Inferior parietal cortex (tissue), 1 donor: ENCODE measurements at regions not wholly inside any gene's neighbourhood (a gene's known extent, or its start where the extent isn't known, plus 50 kb on each side); places are given as distances from the start of the nearest gene placed in this dataset.
A peak's percentile ranks its signal among the peaks of the same experiment; 100 is the strongest.
"Not testable (repeated sequence)": the region's sequence is repeated elsewhere in the genome, so short reads cannot be mapped to it uniquely, and the experiment has no call there.

ENCODE experiments used
- DNase-seq: peaks from one replicate; pipeline ENCODE4 v3.0.0-alpha.2; 2016; ENCODE audit errors: extremely low spot score

DNA sequence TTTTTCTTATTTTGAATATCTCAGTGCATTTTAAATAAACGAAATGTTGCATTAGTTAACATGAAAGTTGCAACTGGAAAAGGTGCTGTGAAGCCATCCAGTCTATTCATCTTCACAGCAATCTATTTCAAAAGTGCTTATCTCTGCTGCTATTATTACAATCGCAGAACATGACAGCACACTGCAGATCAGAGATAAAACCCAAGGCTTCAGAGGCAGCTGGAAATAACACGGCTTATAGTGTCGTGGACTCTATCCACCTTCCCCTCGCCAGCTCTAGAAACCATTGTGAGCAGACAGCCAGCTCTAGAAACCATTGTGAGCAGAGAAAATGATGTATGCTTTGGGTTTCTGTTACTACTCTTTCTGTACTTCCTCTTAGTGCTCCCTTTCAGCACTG lies 1140.8 kb upstream of the CELF4 start:
- DNase-seq = no peak

DNA sequence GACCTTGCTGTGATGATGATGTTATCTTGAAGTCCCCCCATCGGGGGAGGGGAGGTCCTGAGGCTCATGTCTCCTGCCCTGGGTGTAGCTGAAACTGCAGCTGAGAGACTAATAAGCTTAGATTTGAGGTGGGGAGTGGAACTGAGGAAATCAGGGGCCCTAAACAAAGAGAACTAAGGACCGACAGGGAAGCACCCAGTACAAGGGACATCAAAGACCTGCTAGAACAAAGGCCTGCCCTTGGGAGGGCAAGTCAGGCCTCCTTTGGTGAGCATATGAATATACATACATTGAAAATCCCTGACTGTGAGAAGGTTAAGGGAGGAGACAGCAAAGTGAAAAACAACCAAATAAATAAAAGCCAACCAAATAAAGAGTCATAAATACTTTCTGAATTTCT lies 1132.5 kb upstream of the CELF4 start:
- DNase-seq = no peak

DNA sequence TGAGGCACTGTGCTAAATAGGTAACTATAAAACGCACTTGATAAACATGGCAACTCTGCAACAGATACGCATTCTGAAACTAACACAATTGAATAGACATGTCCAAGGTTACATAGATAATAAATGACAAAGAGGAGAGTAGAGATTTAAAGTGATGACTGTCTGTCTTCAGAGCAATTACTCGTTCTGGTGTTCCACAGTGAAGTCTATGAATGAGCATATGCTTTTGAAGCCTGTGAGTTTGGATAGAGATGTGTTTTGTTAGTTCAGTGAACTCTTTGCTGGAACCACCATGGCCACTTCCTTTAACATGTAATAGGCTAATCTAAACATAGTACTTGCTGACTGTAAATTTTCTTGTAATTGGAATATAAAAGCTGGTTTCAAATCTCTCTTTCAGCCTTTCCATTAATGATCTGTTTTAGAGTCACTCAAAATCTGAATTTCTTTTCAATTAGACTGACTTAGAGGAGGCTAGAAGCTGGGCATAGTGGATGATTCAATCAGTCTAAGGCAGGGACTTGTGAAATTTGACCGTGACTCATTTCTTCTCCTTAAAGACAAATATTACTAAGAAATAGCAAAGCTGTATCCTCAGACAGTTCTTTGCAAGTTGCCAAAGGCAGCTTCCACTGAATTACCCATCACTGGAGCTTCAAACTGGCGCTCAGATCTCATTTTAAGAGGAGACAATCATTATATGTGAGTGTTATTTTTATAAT lies 1130.1 kb upstream of the CELF4 start:
- DNase-seq = peak; percentile 6

DNA sequence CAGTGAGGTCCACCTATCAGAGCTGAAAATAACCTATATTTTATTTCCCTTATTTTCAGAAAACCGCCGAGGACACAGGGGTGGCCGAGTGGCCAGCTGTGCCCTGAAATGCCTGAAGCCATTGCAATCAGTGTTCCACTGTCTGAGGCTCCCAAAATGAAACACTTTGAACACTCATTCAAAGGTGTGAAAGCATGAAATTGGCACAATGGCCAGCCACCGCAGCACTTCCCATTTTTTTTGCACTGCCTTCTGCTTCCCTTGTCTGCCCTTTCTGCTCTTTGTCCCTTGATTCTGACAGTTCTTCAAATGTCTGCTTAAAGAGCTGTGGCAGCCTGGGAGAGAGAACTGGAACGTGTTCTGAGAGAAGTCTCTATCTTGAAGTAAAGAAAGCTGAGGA lies 1127.5 kb upstream of the CELF4 start:
- DNase-seq = peak; percentile 5

DNA sequence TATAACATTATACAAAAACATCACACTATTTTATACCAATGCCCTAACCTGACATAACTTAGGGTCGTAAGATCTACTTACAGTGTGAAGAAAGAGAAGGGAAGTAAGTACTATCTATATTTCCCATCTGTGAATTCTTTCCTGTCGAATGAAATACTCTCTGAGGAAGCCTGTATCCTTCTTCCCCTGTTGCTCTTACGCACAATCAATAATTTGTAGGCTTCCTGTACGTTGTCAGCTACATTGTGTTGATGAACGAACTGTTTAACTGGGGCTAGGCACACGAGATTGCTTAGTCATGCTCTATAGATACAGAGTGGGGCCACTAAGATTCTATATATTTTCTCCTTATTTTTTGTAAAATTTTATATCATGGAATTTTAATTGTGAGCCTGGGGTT lies 1125.0 kb upstream of the CELF4 start:
- DNase-seq = no peak

DNA sequence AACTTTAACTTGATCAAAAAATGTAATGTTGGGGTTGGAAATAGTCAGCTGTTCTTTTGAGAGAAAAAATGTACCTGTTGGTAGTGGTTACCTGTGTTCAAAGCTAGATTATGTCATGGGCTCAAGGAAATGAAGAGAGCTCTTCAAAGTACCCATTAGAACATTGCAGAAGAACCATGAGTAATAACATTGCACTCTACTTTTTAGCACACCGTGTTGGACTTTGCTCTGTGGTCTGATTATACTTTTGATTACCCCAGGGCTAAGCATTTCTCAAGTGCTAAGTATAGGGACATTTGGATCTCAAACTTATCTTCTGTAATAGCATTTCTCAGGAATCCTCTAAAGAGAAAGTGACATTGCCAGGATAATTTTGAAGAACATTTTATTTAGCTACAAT lies 1122.8 kb upstream of the CELF4 start:
- DNase-seq = no peak

DNA sequence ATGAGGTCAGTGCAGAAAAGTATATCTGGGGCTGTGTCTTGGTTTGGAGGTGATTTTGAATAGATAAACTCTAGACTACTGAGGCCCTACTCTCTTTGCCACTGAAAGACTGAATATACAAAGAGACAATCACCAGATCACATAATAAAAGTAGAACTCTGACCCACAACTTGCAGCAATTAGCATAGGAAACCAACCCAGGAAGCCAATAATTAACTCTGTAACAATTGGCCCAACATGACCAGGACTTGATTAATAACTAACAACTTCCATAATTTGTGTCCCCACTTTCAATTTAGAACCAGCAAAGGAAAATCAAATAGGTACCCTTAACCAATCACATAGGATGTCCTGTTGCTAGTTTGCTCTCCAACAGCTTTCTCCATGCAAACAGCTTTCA lies 1104.9 kb upstream of the CELF4 start:
- no peak for DNase-seq

DNA sequence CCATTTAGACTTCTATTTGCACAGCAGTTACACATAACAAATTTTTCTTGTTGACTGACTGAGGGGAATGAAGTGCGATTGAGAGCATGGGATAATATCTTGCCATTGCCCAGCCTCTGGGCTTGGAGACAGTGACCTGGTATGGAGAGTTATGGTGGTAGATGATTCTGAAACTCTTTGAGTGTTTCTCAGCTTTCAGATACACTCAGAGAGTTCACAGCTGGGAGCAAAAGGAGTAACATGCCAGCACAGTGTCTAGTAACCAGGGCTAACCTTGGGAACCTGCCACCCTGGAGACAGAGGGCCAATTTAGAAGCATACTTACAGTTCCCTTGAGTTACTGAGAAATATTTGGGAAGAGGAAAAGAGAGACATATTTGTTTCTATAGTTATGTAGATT lies 1099.3 kb upstream of the CELF4 start:
- no peak for DNase-seq

DNA sequence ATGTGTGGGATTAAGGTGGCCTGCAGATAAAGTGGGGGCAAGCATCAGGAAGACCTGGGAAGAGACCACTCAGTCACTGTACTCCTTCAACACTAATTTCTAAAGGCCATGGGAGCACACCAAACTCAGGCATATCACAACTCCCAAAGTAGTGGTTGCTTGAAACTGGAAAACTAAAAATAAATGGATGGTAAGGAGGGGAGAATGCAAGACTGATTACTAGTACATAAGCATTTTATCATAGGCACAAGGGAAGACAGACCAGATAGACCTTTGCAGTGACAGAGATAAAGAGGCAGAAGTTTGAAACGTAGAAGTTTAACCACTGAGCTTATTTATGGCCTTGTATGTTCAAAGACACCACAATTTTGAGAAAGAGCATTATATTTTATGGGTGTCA lies 1098.1 kb upstream of the CELF4 start:
- DNase-seq = no peak

DNA sequence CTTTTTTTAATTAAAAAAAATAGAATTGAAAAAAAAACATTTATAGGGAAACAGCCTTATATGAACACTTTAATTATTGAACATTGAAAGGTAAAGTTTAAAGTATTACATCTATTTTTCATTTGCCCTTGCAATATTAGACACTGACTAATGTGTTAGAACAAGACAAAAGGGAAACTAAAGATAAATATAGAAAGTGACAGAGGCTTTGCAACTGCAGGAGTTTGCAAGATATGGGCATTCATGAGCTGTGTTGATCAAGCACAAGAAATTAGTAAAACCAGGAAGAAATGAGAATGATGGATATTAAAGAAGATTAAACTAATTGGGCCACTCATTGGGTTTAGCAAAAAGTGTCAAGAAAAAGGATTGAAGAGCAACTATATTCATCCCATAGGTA lies 1097.7 kb upstream of the CELF4 start:
- no peak for DNase-seq

DNA sequence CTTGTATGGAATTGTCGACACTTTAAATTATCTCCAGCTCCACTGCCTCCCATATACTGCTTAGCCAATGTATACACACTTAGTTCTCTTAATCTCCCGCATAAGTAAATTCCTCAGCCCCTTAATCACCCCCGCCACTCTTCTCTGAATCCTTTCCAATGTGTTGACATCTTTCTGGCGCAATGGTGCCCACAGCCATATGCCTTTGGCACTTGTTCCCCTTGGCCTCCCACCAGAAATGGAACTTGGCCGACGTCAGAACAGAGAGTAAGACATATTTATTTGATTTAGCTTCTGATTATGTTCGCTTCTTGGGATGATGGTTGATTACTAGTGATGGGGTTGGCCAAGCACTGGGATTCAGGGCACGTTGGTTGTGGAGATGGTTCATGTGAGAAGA lies 1089.3 kb upstream of the CELF4 start:
- no peak for DNase-seq

DNA sequence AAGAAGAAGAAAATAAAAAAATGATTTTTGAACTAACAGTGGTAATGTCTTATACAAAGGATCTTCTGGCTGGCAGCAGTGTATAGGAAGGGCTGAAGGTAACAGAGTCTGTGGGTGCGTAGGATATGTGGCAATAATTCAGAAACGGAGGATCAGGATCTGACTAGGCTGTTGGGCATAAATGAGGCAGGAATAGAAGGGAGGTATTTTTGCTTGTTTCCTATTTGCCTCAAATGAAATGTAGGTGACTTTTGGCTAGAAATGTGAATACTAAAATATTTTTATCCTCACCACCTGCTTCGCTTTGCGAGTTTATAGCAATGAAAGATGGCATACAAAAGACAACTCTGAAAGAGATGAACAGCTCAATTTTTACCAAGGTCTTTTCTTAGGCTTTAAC lies 1086.1 kb upstream of the CELF4 start:
- DNase-seq = peak; percentile 12

DNA sequence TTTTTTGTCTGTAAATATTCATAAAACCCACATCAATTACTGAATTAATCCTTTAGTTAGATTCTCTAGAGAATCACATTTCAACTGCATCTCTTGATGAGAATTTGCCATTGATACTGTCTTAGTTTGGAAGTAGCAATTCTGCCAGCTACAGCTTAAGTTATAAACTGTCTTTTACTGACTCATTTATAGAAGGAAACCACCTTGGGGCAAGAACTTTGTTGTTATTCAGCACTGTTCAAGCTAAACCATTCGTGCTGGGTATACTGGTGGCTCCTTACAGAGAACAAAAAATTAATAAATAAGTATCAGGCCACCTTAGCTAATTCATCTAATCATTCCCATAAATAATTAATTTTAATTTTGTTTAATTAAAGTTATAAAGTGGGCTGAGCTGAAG lies 1082.6 kb upstream of the CELF4 start:
- DNase-seq = no peak

DNA sequence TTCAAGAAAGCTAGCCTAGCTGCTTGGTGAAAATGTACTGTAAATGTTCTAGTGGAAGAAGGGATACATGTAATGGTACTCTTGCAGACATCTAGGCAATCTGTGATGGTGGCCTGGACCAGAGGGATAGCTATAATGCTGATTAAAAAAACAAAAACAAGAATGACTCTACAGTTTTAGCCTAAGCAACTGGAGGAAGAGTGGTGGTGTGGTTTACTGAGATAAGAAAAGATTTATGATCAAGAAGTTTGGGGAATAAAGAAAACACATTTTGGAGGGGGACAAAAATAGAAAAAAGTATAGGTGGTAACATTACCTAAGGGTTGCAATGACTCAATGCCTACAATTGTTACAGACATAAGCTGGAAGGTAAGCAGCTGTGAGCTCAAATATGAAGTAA lies 1080.7 kb upstream of the CELF4 start:
- DNase-seq = no peak

DNA sequence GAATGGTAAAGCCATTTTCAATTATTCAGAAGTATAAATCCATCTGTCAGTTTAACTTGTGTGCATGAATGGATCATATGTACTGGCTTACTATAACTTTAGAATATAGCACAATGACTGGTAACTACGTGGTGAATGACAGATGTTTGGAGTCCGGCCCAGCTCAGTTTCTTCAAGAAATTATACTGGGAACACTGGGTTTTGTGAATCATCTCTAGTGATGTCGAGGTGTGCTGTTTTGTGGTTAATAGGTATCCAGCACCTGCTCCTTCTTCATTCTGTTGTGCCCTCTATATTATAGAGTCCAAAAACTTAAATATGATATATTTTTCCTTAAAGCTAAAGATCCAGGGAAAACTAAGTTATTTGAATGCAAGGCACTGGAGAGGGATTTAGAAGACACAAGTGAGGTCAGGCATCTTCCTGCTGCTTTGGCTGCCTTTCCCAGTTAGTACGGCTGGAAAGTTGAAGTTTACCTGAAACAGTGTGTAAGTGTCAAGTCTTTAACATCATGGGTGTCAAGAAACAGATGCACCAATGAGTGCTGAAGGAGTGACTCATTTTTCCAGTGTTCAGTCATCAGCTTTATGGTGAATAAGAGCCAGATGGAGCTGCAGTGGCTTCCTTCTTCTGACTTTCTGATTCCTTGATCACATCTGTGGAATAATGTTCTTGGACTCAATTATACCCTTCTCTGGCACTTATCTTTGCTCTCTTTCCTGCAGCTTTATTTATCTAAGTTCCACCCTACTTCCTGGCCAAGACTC lies 1079.5 kb upstream of the CELF4 start:
- DNase-seq = no peak

DNA sequence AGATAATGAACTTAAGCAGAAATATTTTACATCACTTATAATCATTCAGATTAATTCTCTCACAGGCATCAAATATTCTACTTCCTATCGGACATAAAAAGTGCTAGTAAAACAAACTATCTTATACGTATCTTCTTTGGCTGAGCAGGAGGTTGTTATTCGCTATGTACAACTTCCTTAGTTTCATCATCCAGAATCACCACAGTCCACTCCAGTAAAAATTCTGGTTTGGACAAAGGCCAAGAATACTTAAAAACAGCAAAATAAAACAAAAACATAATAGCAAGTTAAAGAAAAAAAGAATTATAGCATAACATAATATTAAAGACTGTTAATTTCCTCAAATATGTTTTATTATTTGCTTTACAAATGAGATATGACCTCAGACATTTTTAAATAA lies 1077.1 kb upstream of the CELF4 start:
- DNase-seq = no peak

DNA sequence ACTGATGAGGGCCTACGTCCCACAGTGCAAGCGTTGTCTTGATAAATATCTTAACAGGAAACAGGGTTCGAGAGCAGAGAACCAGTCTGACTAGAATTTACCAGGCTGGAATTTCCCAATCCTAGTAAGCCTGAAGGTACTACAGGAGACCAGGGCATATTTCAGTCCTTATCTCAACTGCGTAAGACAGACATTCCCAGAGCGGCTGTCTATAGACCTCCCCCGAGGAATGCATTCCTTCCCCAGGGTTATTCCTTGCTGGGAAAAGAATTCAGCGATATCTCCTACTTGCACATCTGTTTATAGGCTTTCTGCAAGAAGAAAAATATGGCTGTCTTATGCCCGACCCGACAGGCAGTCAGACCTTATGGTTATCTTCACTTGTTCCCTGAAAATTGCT lies 1074.1 kb upstream of the CELF4 start:
- not testable (repeated sequence) for DNase-seq

DNA sequence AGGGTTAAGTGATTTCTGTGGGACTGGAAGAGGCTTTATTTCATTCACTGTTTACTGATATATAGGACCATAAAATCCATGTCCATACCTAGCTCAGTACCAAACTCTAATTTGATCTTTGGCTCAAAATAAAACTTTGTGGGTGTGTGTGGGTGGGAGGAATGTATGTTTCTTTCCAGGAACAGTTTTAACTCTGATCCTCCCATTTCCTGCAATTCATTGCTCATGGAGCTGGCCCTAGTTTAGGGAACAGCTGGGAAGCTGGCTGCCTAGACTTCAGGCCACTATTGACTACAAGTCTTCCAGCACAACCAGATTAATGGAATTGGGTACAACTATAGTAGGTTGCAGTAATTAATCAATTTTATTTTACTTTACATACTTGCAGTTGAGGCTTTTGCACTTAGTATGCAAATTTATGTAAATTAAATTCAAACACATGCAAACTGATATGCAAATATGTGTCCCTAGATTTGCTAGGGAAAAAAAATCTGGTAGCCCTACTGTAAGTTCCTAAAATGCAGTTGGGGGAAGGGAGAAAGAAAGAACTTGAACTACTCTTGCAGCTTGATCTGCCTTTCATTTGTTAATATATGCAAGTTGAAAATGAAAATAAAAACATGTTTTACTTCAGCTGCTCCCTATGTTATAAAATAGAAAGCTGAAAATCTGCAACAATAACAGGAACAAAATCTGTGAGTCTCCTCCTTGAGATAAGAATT lies 1070.3 kb upstream of the CELF4 start:
- no peak for DNase-seq

DNA sequence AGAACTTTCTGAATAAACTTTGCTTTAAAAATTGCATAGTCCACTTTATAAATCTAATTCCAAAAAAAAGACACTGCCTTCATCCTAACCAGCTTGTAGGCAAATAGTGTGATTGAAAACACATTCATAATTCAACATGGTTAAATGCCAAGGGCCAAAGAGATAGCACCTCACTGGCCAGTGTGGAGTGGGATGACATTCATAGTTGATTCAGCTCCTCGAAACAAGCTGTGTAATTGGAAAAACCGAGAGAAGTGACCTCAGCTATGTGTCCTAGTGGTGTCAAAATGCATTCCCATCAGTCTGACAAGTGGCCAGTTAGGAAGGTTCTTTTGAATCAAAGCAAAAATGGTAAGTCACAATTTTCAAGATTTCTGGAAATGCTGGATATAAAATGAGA lies 1068.5 kb upstream of the CELF4 start:
- no peak for DNase-seq

DNA sequence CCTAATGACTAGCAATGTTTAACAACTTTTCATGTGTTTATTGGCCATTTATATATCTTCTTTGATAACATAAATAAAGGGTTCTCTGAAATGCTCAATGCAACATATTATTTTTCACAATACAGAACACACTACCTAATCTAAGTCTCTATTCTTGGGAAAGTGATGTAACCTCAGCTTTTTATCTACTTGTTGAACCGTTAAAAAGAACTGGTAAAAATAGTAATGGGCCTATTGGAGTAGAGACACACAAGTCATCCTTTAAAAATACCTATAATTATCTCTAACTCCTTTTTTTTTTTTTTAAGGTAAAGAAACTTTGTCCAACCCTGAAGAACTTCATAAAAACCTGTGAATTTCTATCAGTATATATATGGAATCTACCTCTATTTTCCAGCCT lies 1067.7 kb upstream of the CELF4 start:
- no peak for DNase-seq

DNA sequence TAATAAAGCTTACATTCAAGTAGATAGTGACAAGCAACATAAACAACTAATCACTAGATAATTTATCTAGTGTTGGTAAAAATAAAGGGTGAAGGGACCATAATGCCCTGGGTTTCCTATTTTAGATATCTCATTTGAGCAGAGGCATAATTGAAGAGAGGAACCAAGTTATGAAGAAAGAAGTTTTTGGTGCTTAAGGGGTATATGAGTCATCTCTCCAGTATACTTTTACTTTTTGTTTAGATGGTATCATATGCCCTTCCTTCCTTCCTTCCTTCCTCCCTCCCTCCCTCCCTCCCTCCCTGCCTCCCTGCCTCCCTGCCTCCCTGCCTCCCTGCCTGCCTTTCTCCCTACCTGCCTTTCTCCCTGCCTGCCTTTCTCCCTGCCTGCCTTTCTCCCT lies 1053.5 kb upstream of the CELF4 start:
- no peak for DNase-seq

DNA sequence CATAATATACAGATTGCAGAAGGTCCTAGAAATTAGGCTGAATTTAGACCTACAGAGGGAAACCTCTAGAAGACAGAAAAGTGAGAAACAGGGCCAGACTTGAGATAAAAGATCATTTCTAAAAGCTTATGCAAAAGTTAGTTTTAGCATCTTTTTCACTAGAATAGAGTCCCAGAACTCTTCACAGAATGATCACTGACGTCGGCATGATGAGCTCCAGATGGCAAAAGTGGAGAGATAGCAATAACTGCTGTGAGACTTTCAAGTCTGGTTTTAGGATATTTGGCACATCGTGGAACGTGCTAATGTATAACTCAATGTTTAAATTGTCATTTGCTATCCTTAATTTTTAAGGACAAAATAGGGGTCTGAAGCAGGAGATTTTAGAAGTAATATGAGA lies 1050.7 kb upstream of the CELF4 start:
- DNase-seq = no peak

DNA sequence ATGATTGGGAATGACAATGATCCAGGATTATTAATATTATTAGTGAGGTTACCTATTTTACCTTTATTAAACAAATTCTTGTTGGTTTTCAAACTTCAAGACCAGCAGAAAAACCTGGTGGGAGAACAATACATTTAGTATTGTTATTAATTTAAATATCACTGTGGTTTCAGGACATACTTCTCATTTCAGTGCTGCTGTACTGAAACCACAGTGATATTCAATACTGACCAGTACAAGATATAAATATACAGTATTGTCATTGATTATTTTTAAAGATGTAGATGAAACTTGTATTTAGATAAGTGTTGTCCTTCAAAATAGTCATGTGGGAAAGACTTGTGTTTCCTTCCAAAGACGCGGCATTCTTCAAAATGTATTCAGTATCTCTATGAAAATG lies 1047.3 kb upstream of the CELF4 start:
- no peak for DNase-seq
